Astrocyte of the spinal cord (primary cell): ENCODE measurements at regions not wholly inside any gene's neighbourhood (a gene's known extent, or its start where the extent isn't known, plus 50 kb on each side); places are given as distances from the start of the nearest gene placed in this dataset.
A peak's percentile ranks its signal among the peaks of the same experiment; 100 is the strongest.

Experiments
- DNase-seq: peaks from one replicate; pipeline ENCODE4 v3.0.0; 2011; ENCODE audit warnings: low read depth, low spot score
- H3K4me3 ChIP-seq: 2 replicates; pipeline ENCODE4 v1.5.1; 2011; ENCODE audit warnings: low read depth, mild to moderate bottlenecking, low read length, moderate library complexity
- CTCF ChIP-seq: IDR thresholded peaks from 2 replicates; pipeline ENCODE4 v1.5.1; 2012; ENCODE audit warnings: low read depth, mild to moderate bottlenecking, low read length, inconsistent platforms
- in situ Hi-C: cut with HindIII; loops from 2 replicates; pipeline ENCODE4 v1.10.0; 2017; ENCODE audit warnings: low sequenced_read_pairs

- in situ Hi-C loops = no loop called here
- no peak for DNase-seq
- no peak overlapping the region for H3K4me3 ChIP-seq
- no peak for TF ChIP-seq CTCF
These were observed 355.5 kb upstream of the NCAM2 start for GRCh38 chr21:20642681-20643080.

- no peak for DNase-seq
- no peak overlapping the region for H3K4me3 ChIP-seq
- in situ Hi-C loops = no loop called here
- TF ChIP-seq CTCF = no peak
These were observed 353.7 kb upstream of the NCAM2 start for GRCh38 chr21:20644552-20644951.

DNA sequence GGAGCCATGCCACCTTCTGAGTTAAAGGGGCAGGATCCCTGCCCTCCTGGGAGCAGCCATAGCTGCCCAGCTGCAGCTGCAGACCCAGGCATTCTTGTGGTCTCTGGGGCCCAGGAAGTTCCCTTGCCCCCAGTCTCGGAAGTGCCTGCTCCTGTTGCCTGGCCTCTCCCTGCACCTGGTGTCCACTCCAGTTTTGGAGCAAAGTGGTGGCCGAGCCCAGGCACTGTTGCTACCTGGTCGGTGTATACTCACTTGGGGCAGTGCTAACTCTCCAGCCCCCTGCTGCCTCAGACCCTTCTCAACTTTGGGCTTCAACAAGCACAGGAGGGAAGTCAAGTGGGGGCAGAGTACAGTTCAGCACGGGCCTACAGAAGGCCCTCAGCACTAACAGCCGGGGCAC is 352.9 kb upstream of the NCAM2 start:
- in situ Hi-C loops = no loop called here
- no peak for DNase-seq
- no peak overlapping the region for H3K4me3 ChIP-seq
- TF ChIP-seq CTCF = no peak

GRCh38 chr21:20646431-20647165 is 351.6 kb upstream of the NCAM2 start:
- peak; percentile 23 for DNase-seq
- TF ChIP-seq CTCF = no peak
- in situ Hi-C loops = no loop called here
- no peak overlapping the region for H3K4me3 ChIP-seq

- peak; percentile 57 for DNase-seq
- H3K4me3 ChIP-seq = no peak overlapping the region
- in situ Hi-C loops = no loop called here
- no peak for TF ChIP-seq CTCF
These were observed 350.6 kb upstream of the NCAM2 start for GRCh38 chr21:20647607-20648006.

GRCh38 chr21:20649231-20649630 is 349.0 kb upstream of the NCAM2 start:
- H3K4me3 ChIP-seq = no peak overlapping the region
- no peak for TF ChIP-seq CTCF
- no peak for DNase-seq
- in situ Hi-C loops = no loop called here
